Stimulated activated CD4-positive, alpha-beta T cell treated with anti-CD3 and anti-CD28 coated beads, TNF-alpha, amount 100 ng/mL, for 1 hour (primary cell): ENCODE measurements at regions not wholly inside any gene's neighbourhood (a gene's known extent, or its start where the extent isn't known, plus 50 kb on each side); places are given as distances from the start of the nearest gene placed in this dataset.
"Not testable (repeated sequence)": the region's sequence is repeated elsewhere in the genome, so short reads cannot be mapped to it uniquely, and the experiment has no call there.

Source experiments
- DNase-seq, 3 donors: peaks; one replicate each; pipeline ENCODE4 v3.0.0-alpha.2; 2020; ENCODE audit warnings: low read depth in 3 of 3, low spot score in 1 of 3

- not testable (repeated sequence) for DNase-seq
These were observed 72.7 kb upstream of the NPIPB12 start for GRCh38 chr16:29578898-29579297.

DNA sequence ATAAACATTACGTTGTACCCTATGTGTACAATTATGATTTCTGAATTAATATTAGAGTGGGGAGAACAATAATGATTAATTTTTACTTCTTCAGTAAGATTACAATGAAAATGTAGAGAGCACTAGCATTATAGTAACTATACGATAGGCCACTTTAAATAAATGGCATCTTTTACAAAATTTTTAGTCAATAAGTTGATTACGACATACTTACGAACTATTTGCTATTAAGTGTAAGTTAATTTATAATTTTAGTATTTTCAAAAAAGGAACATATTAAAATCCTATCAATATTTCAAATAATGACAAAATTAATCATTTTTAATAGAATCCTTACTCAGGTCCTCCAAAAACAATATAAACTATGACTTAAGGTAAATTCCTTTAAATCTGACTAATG lies 75.6 kb upstream of the NPIPB12 start:
- not testable (repeated sequence) for DNase-seq

GRCh38 chr16:29591919-29592318 lies 71.1 kb upstream of the SPN start:
- not testable (repeated sequence) for DNase-seq

DNA sequence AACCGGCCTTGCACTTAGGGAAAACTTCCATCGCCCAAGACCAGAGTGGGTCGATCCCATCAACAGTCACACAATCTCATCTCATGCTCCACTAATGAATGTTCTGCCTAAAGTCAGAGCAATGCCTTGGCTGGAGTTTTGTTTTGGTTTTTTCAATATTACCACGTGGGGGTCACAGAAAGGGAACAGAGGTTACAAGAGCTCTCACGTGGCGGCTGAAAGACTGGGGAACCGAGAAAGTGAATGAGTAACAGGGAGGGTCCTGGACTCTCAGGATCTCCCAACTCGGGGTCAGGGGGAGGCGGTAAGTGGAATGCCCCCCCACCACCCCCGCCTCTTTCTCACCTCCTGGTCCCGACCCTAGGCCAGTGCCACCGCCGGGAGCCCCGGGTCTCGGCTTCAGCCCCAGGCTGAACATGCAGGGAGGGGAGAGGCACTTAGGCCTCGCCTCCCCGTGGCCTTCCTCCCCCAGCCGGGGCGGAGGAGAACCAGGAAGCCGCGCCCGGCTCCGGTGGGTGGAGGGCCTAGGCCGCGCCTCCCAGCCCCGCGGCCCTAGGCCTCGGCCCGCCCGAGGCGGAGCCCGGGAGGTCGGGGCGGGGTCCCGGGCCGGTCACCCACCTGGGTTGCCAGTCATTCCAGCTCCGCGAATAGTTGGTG lies 68.7 kb upstream of the SPN start:
- DNase-seq: not testable (repeated sequence)

DNA sequence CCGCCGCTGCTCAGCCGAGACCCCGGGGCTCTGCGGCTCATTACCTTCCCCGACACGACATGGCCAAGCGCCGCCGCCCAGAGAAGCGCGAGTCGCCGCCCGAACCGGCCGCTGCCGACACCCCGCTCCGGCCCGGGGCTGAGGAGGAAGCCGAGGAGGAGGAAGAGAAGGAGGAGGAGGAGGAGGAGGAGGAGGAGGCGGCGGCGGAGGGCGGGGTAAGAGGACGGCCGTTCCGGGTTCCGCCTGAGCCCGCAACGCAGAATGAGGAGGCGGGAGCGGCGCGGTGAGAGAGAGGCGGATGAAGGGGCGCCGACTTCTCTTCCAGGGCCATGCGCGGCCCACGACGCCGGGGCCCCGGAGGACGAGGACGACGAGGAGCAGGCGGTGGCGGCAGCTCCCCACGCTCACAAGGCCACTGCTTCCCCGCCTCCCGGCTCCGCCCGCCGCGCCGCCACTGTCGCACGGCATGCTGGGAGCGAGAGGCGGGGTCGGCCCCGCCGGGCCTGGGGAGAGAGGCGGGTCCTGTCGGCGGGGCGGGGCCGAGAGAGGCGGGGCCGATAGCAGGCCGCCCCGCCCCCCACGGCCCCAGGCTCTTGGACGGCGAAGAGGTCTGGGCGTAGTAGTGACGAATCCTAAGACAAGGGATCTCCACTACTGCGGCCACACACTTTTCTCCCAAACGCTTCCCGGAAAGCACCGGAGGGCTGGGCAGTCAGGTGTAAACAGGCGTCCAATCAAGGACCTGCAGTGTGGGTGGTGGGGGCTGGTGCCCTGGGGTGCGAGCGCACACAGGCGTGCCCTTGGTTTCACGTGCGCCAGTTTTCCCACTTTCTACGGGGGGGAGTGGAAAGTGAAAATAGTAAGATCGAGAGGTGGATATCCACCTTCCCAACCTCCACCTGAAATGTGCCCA lies 67.9 kb upstream of the SPN start:
- DNase-seq: peak; percentile 72 to 79 (median 78)

GRCh38 chr16:29597030-29597429 lies 66.0 kb upstream of the SPN start:
- DNase-seq: not testable (repeated sequence)

DNA sequence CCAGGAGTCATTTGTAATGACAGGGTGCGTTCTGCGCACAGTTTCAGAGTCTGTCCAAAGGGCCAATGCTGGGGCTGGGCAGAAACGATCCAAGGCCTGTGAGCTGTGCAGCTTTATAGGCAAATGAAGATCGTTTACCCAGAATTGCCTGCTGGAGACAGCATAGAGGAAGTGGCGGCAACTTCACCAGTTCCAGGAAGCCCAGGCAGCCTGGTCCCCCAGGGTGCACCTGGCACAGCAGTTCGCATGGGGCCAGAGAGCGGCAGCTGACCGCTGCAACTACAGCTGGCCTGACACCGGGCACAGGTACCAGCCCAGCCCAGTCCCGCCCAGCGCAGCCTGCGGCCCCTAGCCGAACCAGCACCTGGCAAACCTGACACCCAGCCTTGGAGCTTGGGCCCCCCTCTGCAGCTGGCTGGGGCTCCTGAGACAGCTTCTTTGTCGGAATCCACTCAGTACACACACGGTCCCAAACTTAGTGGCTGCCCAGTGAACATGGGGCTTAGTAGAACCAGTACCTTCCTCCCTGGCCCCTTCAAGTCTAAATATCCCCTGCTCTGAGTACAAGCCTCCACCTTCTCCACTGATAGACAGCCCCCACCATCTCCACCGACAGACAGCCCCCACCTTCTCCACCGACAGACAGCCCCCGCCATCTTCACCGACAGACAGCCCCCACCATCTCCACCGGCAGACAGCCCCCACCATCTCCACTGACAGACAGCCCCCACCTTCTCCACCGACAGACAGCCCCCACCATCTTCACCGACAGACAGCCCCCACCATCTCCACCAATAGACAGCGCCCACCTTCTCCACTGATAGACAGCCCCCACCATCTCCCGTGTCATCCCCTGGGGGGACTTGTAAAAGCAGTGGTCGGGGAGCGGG lies 62.7 kb upstream of the SPN start:
- DNase-seq: peak in 1 of 3 donors; percentile 34

GRCh38 chr16:29602247-29602625 lies 60.8 kb upstream of the SPN start:
- not testable (repeated sequence) for DNase-seq

DNA sequence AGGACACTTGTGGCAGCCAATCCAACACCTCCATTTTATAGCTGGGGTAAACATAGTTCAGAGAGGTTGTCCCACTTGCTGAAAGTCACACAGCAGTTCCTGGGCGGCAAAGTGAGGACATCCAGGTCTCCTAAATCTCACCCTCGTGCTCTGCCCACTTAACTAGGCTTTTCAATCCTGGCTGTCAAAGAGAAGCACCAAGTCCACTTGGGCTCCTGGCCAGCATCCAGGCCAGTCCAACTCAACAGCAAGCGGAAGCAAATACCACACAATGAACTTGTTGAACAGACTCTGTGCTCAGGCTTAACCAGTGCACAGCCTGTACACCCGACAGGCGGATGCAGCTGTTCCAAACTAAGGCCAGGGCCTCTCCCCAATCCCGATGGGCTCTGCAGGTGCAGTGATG lies 60.4 kb upstream of the SPN start:
- not testable (repeated sequence) for DNase-seq

GRCh38 chr16:29604631-29605549 lies 58.2 kb upstream of the SPN start:
- not testable (repeated sequence) for DNase-seq

DNA sequence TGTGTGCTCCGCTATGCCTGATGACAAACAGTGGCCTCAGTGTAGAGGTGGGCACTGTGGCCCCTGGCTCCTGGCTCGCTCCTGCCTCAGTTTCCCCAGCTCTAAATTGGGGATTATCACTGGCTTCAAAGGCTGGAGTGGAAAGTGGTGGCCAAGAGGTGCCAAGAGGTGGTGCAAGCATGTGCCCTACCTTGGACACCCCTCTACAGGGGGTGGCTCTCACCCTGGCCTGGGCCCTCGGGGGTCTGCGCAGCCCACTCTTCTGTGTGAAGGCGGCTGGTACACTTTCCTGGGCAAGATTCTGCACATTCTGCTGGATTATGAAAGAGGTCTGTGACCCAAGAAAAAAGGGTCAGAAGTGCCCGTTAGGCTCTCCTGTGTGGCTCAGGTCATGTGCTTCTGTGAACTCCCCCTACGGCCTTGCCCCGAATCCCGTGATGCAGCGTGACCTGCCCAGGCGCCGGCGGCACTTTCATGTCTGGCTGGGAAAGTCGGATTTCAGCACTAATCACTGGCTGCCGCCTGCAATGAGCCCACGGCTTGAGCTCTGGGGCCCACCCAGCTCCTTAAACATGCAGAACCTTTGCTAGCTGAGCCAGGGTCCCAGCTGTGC lies 57.3 kb upstream of the SPN start:
- not testable (repeated sequence) for DNase-seq

- not testable (repeated sequence) for DNase-seq
These were observed 56.2 kb upstream of the SPN start for GRCh38 chr16:29606669-29607427.

DNA sequence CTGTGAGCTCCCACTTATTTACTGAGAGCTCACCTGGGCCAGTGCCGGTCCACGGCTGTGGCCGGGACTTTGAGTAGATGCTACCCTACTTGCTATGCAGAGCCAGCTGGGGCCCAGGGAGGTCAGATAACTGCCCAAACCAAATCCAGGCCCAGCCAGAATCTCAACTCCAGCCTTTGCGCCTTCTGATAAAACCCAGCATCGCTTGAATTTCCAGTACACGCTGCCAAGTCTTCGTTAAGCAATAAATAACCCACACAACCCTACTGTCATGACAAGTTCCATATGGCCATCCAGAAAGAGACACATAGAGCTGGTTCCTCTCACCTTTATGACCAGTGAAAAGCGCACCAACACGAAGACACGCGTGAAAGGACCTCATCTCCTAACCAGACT lies 55.6 kb upstream of the SPN start:
- DNase-seq: not testable (repeated sequence)

DNA sequence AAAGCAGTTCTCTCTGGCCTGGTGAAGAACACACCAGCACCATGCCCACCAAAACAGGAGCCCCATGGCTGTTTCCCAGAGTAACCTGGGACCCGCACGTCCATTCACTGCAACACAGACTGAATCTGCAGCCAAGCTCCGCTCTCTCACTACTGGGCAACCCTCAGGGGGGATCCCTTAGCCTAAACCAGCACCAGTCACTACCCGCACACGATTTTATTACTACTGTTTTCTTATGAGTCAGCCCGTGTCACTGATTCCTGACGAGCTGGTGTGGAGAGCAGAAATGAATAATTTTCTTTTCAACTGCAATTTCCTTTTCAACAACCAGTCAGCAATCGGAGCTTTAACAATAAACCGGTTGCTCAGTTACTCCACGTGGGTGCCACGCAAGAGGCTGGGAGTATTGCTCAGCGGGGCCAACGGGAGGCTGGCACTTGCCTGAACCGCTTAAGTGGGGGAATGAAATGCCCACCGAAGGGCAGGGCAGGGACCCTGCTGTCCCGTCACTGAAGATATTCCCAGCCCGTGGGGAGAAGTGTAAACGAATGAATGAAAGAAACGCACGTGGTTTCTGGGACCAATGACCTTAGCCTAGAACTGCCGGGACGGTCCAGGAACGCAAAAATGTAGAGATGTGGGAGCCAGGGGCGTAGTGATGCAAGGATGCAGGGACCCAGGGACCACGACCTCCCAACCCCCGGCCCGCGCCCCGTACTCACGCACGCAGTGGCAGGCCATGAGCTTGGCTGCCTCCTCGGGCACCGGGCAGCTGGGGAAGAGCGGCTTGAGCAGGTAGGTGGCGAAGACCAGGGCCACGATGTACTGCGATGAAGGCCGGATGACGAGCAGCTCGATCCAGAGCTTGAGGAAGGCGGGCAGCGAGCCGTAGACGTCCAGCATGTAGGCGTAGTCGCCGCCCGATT lies 50.4 kb upstream of the SPN start:
- not testable (repeated sequence) for DNase-seq
